GM10266 (cell line): ENCODE measurements at regions not wholly inside any gene's neighbourhood (a gene's known extent, or its start where the extent isn't known, plus 50 kb on each side); places are given as distances from the start of the nearest gene placed in this dataset.

ENCODE experiments used
- DNase-seq: peaks from one replicate; pipeline ENCODE4 v3.0.0; 2012; ENCODE audit errors: extremely low spot score
- TF ChIP-seq, protein P1 (sequence below): IDR thresholded peaks from 2 replicates; pipeline ENCODE4 v1.5.1; 2012; ENCODE audit warnings: mild to moderate bottlenecking, low read depth; ENCODE audit not compliant: control insufficient read depth, insufficient read depth; ENCODE audit errors: missing control alignments

DNA sequence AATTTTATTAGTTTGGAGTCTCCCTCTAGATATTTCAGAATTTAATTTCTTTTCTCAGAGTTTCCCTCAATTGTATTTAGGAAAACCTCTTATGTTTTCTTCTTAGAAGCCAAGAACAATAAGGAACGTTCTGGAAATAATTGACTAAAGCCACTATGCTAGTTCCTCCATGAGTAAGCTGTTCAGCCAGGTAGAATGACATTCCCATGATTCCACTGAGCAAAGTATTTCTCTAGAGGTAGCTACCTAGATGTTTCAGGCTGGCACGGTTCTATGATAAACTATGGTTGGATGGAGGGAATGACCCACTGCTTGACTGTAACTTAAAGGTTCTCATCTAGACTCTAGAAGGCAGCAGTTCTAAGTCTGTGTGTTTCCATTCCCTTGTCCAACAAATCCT, 62.4 kb downstream of the CLDN17 start:
- no peak for DNase-seq
- TF ChIP-seq, protein P1, sequence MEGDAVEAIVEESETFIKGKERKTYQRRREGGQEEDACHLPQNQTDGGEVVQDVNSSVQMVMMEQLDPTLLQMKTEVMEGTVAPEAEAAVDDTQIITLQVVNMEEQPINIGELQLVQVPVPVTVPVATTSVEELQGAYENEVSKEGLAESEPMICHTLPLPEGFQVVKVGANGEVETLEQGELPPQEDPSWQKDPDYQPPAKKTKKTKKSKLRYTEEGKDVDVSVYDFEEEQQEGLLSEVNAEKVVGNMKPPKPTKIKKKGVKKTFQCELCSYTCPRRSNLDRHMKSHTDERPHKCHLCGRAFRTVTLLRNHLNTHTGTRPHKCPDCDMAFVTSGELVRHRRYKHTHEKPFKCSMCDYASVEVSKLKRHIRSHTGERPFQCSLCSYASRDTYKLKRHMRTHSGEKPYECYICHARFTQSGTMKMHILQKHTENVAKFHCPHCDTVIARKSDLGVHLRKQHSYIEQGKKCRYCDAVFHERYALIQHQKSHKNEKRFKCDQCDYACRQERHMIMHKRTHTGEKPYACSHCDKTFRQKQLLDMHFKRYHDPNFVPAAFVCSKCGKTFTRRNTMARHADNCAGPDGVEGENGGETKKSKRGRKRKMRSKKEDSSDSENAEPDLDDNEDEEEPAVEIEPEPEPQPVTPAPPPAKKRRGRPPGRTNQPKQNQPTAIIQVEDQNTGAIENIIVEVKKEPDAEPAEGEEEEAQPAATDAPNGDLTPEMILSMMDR = no peak

GRCh38 chr21:30102871-30103270, 63.7 kb downstream of the CLDN17 start:
- TF ChIP-seq, protein P1 = no peak
- DNase-seq = no peak

- DNase-seq = no peak
- TF ChIP-seq, protein P1 = no peak
Measured at GRCh38 chr21:30101967-30102366, 64.6 kb downstream of the CLDN17 start.

GRCh38 chr21:30097791-30098190, 68.8 kb downstream of the CLDN17 start:
- TF ChIP-seq, protein P1 = no peak
- DNase-seq = no peak

DNA sequence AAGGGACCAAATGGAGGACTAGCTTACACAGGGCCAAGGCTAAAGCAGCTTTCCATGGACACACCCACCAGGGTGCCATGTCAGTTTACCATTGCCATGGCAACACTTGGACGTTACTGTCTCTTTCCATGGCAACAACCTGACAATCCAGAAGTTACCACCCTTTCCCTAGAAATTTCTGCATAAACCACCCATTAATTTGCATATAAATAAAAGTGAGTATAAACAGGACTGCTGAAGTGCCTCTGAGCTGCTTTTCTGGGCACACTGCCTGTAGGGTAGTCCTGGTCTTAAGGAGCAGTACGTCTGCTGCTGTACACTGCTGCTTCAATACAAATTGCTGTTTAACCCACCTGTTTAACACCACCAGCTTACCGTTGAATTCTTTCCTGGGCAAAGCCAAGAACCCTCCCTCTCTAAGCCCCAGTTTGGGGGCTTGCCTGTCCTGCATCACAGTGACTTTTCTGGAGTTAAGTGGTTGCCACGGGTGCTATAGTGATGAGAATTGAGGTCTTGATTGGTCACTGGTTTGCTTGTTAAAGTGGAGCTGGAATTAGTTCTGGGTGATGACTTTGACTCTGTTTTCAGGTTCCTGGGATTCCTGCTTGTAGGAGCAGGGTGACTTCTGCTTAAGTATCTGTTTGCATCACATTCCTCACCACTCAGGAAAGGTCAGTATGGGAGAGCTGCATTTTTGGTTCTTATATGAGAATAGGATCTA, 83.2 kb downstream of the CLDN17 start:
- DNase-seq = no peak
- TF ChIP-seq, protein P1 = no peak

- TF ChIP-seq, protein P1 = no peak
- no peak for DNase-seq
Measured at GRCh38 chr21:30081506-30081905, 85.1 kb downstream of the CLDN17 start.

GRCh38 chr21:30072496-30072895, 94.1 kb downstream of the CLDN17 start:
- DNase-seq = no peak
- TF ChIP-seq, protein P1 = no peak
